ENCODE measurements at regions not wholly inside any gene's neighbourhood (a gene's known extent, or its start where the extent isn't known, plus 50 kb on each side); places are given as distances from the start of the nearest gene placed in this dataset.

DNA sequence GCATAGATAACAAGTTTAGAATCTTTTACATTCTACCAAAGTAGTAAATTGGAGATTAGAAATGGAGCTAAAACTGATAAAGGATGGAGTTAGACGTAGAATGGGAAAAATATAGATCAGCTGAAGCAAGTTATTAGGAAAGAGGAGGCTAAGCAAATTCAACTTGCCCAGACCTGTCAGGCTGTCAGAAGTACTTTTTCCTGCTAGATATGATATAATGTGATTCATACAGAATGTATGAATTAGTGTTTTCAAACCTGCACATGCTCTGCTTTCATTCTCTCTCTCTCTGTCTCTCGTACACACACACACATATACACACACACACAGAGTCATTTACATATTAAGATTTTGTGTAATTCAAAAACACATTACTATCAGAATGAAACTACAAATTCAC lies 133.2 kb upstream of the HDGFL1 start:
- TF ChIP-seq GATA2 (IDR thresholded peaks at IDR 0.05; ENCODE audit: low read depth, low read length) (no peak), GATA3 (IDR thresholded peaks at IDR 0.05; ENCODE audit: low read depth, low read length) (no peak)

All from SH-SY5Y (cell line).